Colonic mucosa (tissue), 4 donors: ENCODE measurements at regions not wholly inside any gene's neighbourhood (a gene's known extent, or its start where the extent isn't known, plus 50 kb on each side); places are given as distances from the start of the nearest gene placed in this dataset.

ENCODE experiments used
- DNase-seq: peaks from one replicate; pipeline ENCODE4 v3.0.0-alpha.2; 2020
- H3K27ac ChIP-seq: fragments of 200-600 bp; one replicate; pipeline ENCODE4 v1.8.0; 2021
- H3K27me3 ChIP-seq: fragments of 200-600 bp; one replicate; pipeline ENCODE4 v1.8.0; 2021
- H3K36me3 ChIP-seq: fragments of 200-600 bp; one replicate; pipeline ENCODE4 v1.8.0; 2021
- H3K4me1 ChIP-seq: fragments of 200-600 bp; one replicate; pipeline ENCODE4 v1.8.0; 2021; ENCODE audit warnings: mild to moderate bottlenecking
- H3K4me3 ChIP-seq: fragments of 200-600 bp; one replicate; pipeline ENCODE4 v1.8.0; 2021
- H3K9ac ChIP-seq, 2 donors: one replicate each; pipeline ENCODE4 v1.7.0; 2013; ENCODE audit warnings: control low read depth in 2 of 2, low read depth in 2 of 2, low read length in 2 of 2
- H3K9me3 ChIP-seq: fragments of 200-600 bp; one replicate; pipeline ENCODE4 v1.8.0; 2021
- CTCF ChIP-seq: fragments of 200-600 bp; IDR thresholded peaks from one replicate; pipeline ENCODE4 v1.8.0; 2022; ENCODE audit warnings: antibody characterized with exemption, mild to moderate bottlenecking
- intact Hi-C: fragments of 100-400 bp; cut with DNase I; formaldehyde crosslinking; loops from one replicate; pipeline ENCODE4 v1.14.1; 2022
- donor health status: healthy.
- donor health status: DM: no; HTN: no; CAD: no.
- donor health status: DM: no; HTN: no; CAD: no.

DNA sequence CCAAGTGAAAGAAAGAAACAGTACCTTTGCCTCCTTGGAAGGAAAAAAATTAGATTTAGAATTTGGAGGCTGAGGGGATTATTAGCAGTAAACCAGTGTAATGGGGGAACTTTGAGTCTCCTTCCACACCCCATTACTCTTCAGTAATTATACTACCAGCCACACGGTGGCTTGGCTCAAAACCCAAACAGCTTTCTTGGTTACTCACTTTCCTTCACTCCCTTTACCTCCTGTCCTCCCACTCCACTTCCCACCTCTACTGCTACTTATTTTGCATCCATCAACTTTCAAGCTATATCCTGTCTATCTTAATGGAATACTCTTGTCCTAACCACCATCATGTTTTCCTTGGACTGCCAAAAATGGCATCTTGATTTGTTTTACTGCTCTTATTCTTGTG is 310.6 kb upstream of the AADAT start:
- DNase-seq, result no peak
- no peak overlapping the region for H3K4me3 ChIP-seq
- no peaks in the 10 kb centered on the region for H3K4me1 ChIP-seq
- H3K27me3 ChIP-seq, result no peaks in the 10 kb centered on the region
- TF ChIP-seq CTCF, result no peak
- no peaks in the 10 kb centered on the region for H3K9me3 ChIP-seq
- intact Hi-C loops, result no loop called here
- no peak overlapping the region for H3K27ac ChIP-seq
- no peak overlapping the region for H3K9ac ChIP-seq
- no peaks in the 10 kb centered on the region for H3K36me3 ChIP-seq

GRCh38 chr4:170399581-170400293 is 310.0 kb upstream of the AADAT start:
- Histone ChIP-seq H3K27ac (no peak overlapping the region), H3K27me3 (no peaks in the 10 kb centered on the region), H3K4me3 (no peak overlapping the region), H3K9ac (no peak overlapping the region), H3K4me1 (no peaks in the 10 kb centered on the region), H3K9me3 (no peaks in the 10 kb centered on the region), H3K36me3 (no peaks in the 10 kb centered on the region)
- DNase-seq, result no peak
- intact Hi-C loops, result no loop called here
- no peak for TF ChIP-seq CTCF

DNA sequence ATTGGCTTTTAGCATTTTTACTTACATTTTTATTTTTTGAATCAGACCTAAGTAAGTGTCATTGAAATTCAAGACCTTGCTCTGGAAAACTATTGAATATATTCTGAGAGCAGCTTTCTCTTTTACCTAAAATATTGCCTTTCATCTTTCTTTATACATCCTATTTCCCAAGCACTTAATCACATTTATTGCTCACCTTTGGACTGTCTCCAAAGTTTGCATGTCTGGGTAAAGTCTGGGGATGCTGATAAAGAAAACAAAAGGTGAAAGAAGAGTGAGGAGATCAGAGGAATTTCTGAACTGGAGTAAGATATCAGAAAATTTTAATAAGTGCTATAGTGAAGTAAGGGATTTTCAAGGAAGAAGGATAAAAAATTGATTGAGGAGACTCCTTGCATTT is 308.5 kb upstream of the AADAT start:
- intact Hi-C loops, result no loop called here
- no peaks in the 10 kb centered on the region for H3K4me1 ChIP-seq
- no peak overlapping the region for H3K27ac ChIP-seq

GRCh38 chr4:170395773-170396172 is 306.0 kb upstream of the AADAT start:
- Histone ChIP-seq H3K27ac (no peak overlapping the region), H3K4me3 (no peak overlapping the region), H3K9ac (no peak overlapping the region), H3K27me3 (no peaks in the 10 kb centered on the region), H3K36me3 (no peaks in the 10 kb centered on the region), H3K4me1 (no peaks in the 10 kb centered on the region), H3K9me3 (no peaks in the 10 kb centered on the region)
- intact Hi-C loops, result no loop called here
- TF ChIP-seq CTCF, result no peak
- DNase-seq, result no peak

More for the DNA sequence above, 308.5 kb upstream of the AADAT start:
- DNase-seq, result no peak
- no peaks in the 10 kb centered on the region for H3K36me3 ChIP-seq
- no peak overlapping the region for H3K4me3 ChIP-seq
- no peak for TF ChIP-seq CTCF
- no peak overlapping the region for H3K9ac ChIP-seq
- H3K9me3 ChIP-seq, result no peaks in the 10 kb centered on the region
- H3K27me3 ChIP-seq, result no peaks in the 10 kb centered on the region

- Histone ChIP-seq H3K4me1 (no peaks in the 10 kb centered on the region), H3K27ac (no peak overlapping the region), H3K27me3 (no peaks in the 10 kb centered on the region), H3K36me3 (no peaks in the 10 kb centered on the region), H3K4me3 (no peak overlapping the region), H3K9me3 (no peaks in the 10 kb centered on the region), H3K9ac (no peak overlapping the region)
- no peak for TF ChIP-seq CTCF
- no peak for DNase-seq
- intact Hi-C loops, result no loop called here
These were observed 301.4 kb upstream of the AADAT start for GRCh38 chr4:170391066-170391740.
